Keratinocyte (primary cell): ENCODE measurements at regions not wholly inside any gene's neighbourhood (a gene's known extent, or its start where the extent isn't known, plus 50 kb on each side); places are given as distances from the start of the nearest gene placed in this dataset.

Experiments
- DNase-seq: peaks from one replicate; pipeline ENCODE4 v3.0.0-alpha.2; 2011; ENCODE audit warnings: low read depth, missing footprints, low spot score
- FAIRE-seq: peaks from 2 replicates; lab custom pipeline; 2011; peaks lifted over from hg19 to GRCh38; lab: Jason Lieb, UNC
- H2AFZ ChIP-seq: 2 replicates; pipeline ENCODE4 v1.6.0; 2012; ENCODE audit warnings: low read length, control low read depth, inconsistent platforms; ENCODE audit not compliant: control insufficient read depth
- H3K27ac ChIP-seq: 2 replicates; pipeline ENCODE4 v1.5.1; 2011; ENCODE audit warnings: low read length; ENCODE audit not compliant: control insufficient read depth, insufficient read depth
- H3K27me3 ChIP-seq: 3 replicates; pipeline ENCODE4 v1.6.0; 2011; ENCODE audit warnings: low read length; ENCODE audit not compliant: control insufficient read depth, insufficient read depth; ENCODE audit errors: extremely low read depth
- H3K36me3 ChIP-seq, 2 experiments: 2 replicates in 1 of 2; 3 replicates in 1 of 2; pipeline ENCODE4 v1.5.1; 2011; ENCODE audit warnings: low read length in 2 of 2, mild to moderate bottlenecking in 1 of 2; ENCODE audit not compliant: control insufficient read depth in 2 of 2, insufficient read depth in 2 of 2; ENCODE audit errors: extremely low read depth in 1 of 2
- H3K4me1 ChIP-seq: 3 replicates; pipeline ENCODE4 v1.5.1; 2011; ENCODE audit warnings: low read length; ENCODE audit not compliant: control insufficient read depth, insufficient read depth; ENCODE audit errors: extremely low read depth
- H3K4me2 ChIP-seq: 3 replicates; pipeline ENCODE4 v1.6.0; 2011; ENCODE audit warnings: low read depth, low read length; ENCODE audit not compliant: control insufficient read depth, insufficient read depth; ENCODE audit errors: extremely low read depth
- H3K4me3 ChIP-seq, 3 experiments: fragments of 200-600 bp in 1 of 3; sonication (generic) in 1 of 3; 2 replicates in 2 of 3; 3 replicates in 1 of 3; pipeline ENCODE4 v1.5.1; 2011 to 2016; ENCODE audit warnings: low read length in 3 of 3, mild to moderate bottlenecking in 3 of 3, control low read depth in 2 of 3, inconsistent platforms in 1 of 3, low read depth in 1 of 3, mixed read lengths in 1 of 3, mixed run types in 1 of 3, moderate library complexity in 1 of 3; ENCODE audit not compliant: control insufficient read depth in 2 of 3, insufficient read depth in 2 of 3; ENCODE audit errors: extremely low read depth in 1 of 3
- H3K79me2 ChIP-seq: 2 replicates; pipeline ENCODE4 v1.6.0; 2012; ENCODE audit warnings: low read length; ENCODE audit not compliant: control insufficient read depth, insufficient read depth
- H3K9ac ChIP-seq: 3 replicates; pipeline ENCODE4 v1.6.0; 2011; ENCODE audit warnings: low read length; ENCODE audit not compliant: control insufficient read depth, insufficient read depth; ENCODE audit errors: extremely low read depth
- H3K9me1 ChIP-seq: 3 replicates; pipeline ENCODE4 v1.6.0; 2011; ENCODE audit warnings: low read length; ENCODE audit not compliant: control insufficient read depth, insufficient read depth; ENCODE audit errors: extremely low read depth
- H3K9me3 ChIP-seq: 2 replicates; pipeline ENCODE4 v1.5.1; 2012; ENCODE audit warnings: low read depth, low read length; ENCODE audit not compliant: control insufficient read depth
- H4K20me1 ChIP-seq: 3 replicates; pipeline ENCODE4 v1.6.0; 2011; ENCODE audit warnings: low read length; ENCODE audit not compliant: control insufficient read depth, insufficient read depth; ENCODE audit errors: extremely low read depth
- CTCF ChIP-seq, 3 experiments: IDR thresholded peaks in 1 of 3; conservative IDR thresholded peaks in 1 of 3; optimal IDR thresholded peaks in 1 of 3; 2 replicates in 2 of 3; 3 replicates in 1 of 3; pipeline versions ENCODE3 to v1.5.1; 2011; ENCODE audit warnings: low read length in 3 of 3, mild to moderate bottlenecking in 3 of 3, moderate library complexity in 2 of 3, control low read depth in 1 of 3, inconsistent platforms in 1 of 3; ENCODE audit not compliant: insufficient read depth in 2 of 3; ENCODE audit errors: extremely low read depth in 1 of 3
- EZH2 ChIP-seq: IDR thresholded peaks from one replicate; pipeline ENCODE4 v1.6.1; 2012; ENCODE audit warnings: inconsistent platforms, mild to moderate bottlenecking, low read length, moderate library complexity
- dilution Hi-C: fragments of 300-500 bp; cut with MboI; formaldehyde crosslinking; loops from one replicate; pipeline ENCODE4 v1.7.0; 2020; ENCODE audit warnings: low sequenced_read_pairs; ENCODE audit not compliant: extremely low pct_ligation_motif_present

- dilution Hi-C loops, result no loop called here
- TF ChIP-seq CTCF (optimal IDR thresholded peaks at IDR 0.05 in 1 of 3, IDR thresholded peaks at IDR 0.05 in 1 of 3, conservative IDR thresholded peaks at IDR 0.05 in 1 of 3; ENCODE audit: extremely low read depth in 1 of 3, insufficient read depth in 2 of 3, low read length in 3 of 3), result no peak
- no peak for TF ChIP-seq EZH2
- no peak overlapping the region for H3K4me2 ChIP-seq
- FAIRE-seq (no peak), DNase-seq (no peak)
- no peak overlapping the region for H2AFZ ChIP-seq
- no peak overlapping the region for H3K27ac ChIP-seq
- no peak overlapping the region for H3K9ac ChIP-seq
- H3K27me3 ChIP-seq, result no peaks in the 10 kb centered on the region
- no peaks in the 10 kb centered on the region for H3K4me1 ChIP-seq
- no peaks in the 10 kb centered on the region for H3K36me3 ChIP-seq
- H3K4me3 ChIP-seq, result no peak overlapping the region
- no peaks in the 10 kb centered on the region for H3K79me2 ChIP-seq
- no peaks in the 10 kb centered on the region for H3K9me1 ChIP-seq
- no peaks in the 10 kb centered on the region for H4K20me1 ChIP-seq
- no peaks in the 10 kb centered on the region for H3K9me3 ChIP-seq
Observed at GRCh38 chr7:89500084-89500483, 654.2 kb upstream of the STEAP1 start.

GRCh38 chr7:89503281-89503680 is 651.0 kb upstream of the STEAP1 start:
- FAIRE-seq, result no peak
- Histone ChIP-seq H2AFZ (no peak overlapping the region), H3K36me3 (no peaks in the 10 kb centered on the region), H4K20me1 (no peaks in the 10 kb centered on the region), H3K27me3 (no peaks in the 10 kb centered on the region), H3K9me1 (no peaks in the 10 kb centered on the region), H3K27ac (no peak overlapping the region), H3K4me2 (no peak overlapping the region), H3K9me3 (no peaks in the 10 kb centered on the region), H3K4me3 (no peak overlapping the region), H3K79me2 (no peaks in the 10 kb centered on the region), H3K4me1 (no peaks in the 10 kb centered on the region), H3K9ac (no peak overlapping the region)
- DNase-seq, result no peak
- dilution Hi-C loops, result no loop called here
- TF ChIP-seq CTCF (optimal IDR thresholded peaks at IDR 0.05 in 1 of 3, IDR thresholded peaks at IDR 0.05 in 1 of 3, conservative IDR thresholded peaks at IDR 0.05 in 1 of 3; ENCODE audit: extremely low read depth in 1 of 3, insufficient read depth in 2 of 3, low read length in 3 of 3), result no peak
- no peak for TF ChIP-seq EZH2
